OCI-LY3 (cell line): ENCODE measurements at regions not wholly inside any gene's neighbourhood (a gene's known extent, or its start where the extent isn't known, plus 50 kb on each side); places are given as distances from the start of the nearest gene placed in this dataset.

Experiments used
- H2AFZ ChIP-seq: fragments of 200-600, 300-600 bp; shearing (Covaris generic); 2 replicates; pipeline ENCODE4 v1.6.0; 2014; ENCODE audit warnings: antibody characterized with exemption, low read depth, low read length
- H3K27ac ChIP-seq: fragments of 200-600, 300-600 bp; sonication (generic); 2 replicates; pipeline ENCODE4 v1.5.1; 2014; ENCODE audit warnings: mild to moderate bottlenecking, low read length, moderate library complexity, mixed read lengths
- H3K27me3 ChIP-seq: fragments of 200-600, 300-600 bp; sonication (generic); 2 replicates; pipeline ENCODE4 v1.6.1; 2014; ENCODE audit warnings: low read depth, low read length, mixed read lengths
- H3K36me3 ChIP-seq: fragments of 200-600, 300-600 bp; sonication (generic); replicated peaks from 2 replicates; pipeline ENCODE3; 2014; ENCODE audit warnings: low read depth, low read length, mixed read lengths
- H3K4me1 ChIP-seq: fragments of 300-600, 200-600 bp; sonication (generic); 2 replicates; pipeline ENCODE4 v1.6.1; 2014; ENCODE audit warnings: low read length, mixed read lengths
- H3K4me2 ChIP-seq: fragments of 200-600, 300-600 bp; sonication (generic); 2 replicates; pipeline ENCODE4 v1.6.1; 2014; ENCODE audit warnings: low read length, mixed read lengths
- H3K4me3 ChIP-seq: fragments of 300-600, 200-600 bp; sonication (generic); 2 replicates; pipeline ENCODE4 v1.5.1; 2014; ENCODE audit warnings: antibody characterized with exemption, mild to moderate bottlenecking, low read length, moderate library complexity
- H3K79me2 ChIP-seq: fragments of 300-600, 200-600 bp; shearing (Covaris generic); 2 replicates; pipeline ENCODE4 v1.6.1; 2014; ENCODE audit warnings: mild to moderate bottlenecking, low read length, mixed read lengths
- H3K9ac ChIP-seq: fragments of 300-600, 200-600 bp; shearing (Covaris generic); 2 replicates; pipeline ENCODE4 v1.6.0; 2014; ENCODE audit warnings: mild to moderate bottlenecking, low read length, moderate library complexity
- H3K9me3 ChIP-seq: fragments of 200-600, 300-600 bp; shearing (Covaris generic); 2 replicates; pipeline ENCODE4 v1.6.1; 2014; ENCODE audit warnings: low read length, mixed read lengths; ENCODE audit not compliant: insufficient read depth
- H4K20me1 ChIP-seq: fragments of 200-600, 300-600 bp; sonication (generic); 2 replicates; pipeline ENCODE4 v1.6.1; 2016; ENCODE audit warnings: low read length, mixed read lengths; ENCODE audit not compliant: insufficient read depth
- CTCF ChIP-seq: fragments of 200-600, 300-600 bp; sonication (generic); IDR thresholded peaks from 2 replicates; pipeline ENCODE4 v1.5.1; 2014; ENCODE audit warnings: antibody characterized with exemption, low read length, low read depth
- EZH2phosphoT487 ChIP-seq: fragments of 200-600 bp; shearing (Covaris generic); IDR thresholded peaks from 2 replicates; pipeline ENCODE4 v1.6.1; 2018; ENCODE audit warnings: antibody characterized with exemption, mixed run types, low read depth

- H3K9me3 ChIP-seq: no peaks in the 10 kb centered on the region
- H2AFZ ChIP-seq: no peak overlapping the region
- TF ChIP-seq EZH2phosphoT487: no peak
- TF ChIP-seq CTCF: no peak
- no peak overlapping the region for H3K9ac ChIP-seq
- H4K20me1 ChIP-seq: no peaks in the 10 kb centered on the region
- H3K4me1 ChIP-seq: no peaks in the 10 kb centered on the region
- H3K4me2 ChIP-seq: no peak overlapping the region
- H3K4me3 ChIP-seq: no peak overlapping the region
- H3K79me2 ChIP-seq: no peaks in the 10 kb centered on the region
- peaks cover 72% of the 10 kb centered on the region for H3K27me3 ChIP-seq
- H3K36me3 ChIP-seq: no peaks in the 10 kb centered on the region
- no peak overlapping the region for H3K27ac ChIP-seq
Measured at GRCh38 chr1:208335371-208336136, 91.4 kb upstream of the PLXNA2 start.

GRCh38 chr1:208336137-208336518, 91.9 kb upstream of the PLXNA2 start:
- Histone ChIP-seq H4K20me1 (no peaks in the 10 kb centered on the region), H3K9ac (no peak overlapping the region), H3K4me1 (no peaks in the 10 kb centered on the region), H3K27ac (no peak overlapping the region), H3K4me3 (no peak overlapping the region), H3K4me2 (no peak overlapping the region), H3K9me3 (no peaks in the 10 kb centered on the region), H3K36me3 (no peaks in the 10 kb centered on the region), H3K79me2 (no peaks in the 10 kb centered on the region), H2AFZ (no peak overlapping the region), H3K27me3 (peaks cover 74% of the 10 kb centered on the region)
- TF ChIP-seq CTCF: no peak
- TF ChIP-seq EZH2phosphoT487: no peak

GRCh38 chr1:208339911-208340310, 95.7 kb upstream of the PLXNA2 start:
- Histone ChIP-seq H3K79me2 (no peaks in the 10 kb centered on the region), H3K4me2 (no peak overlapping the region), H2AFZ (no peak overlapping the region), H3K9ac (no peak overlapping the region), H3K9me3 (no peaks in the 10 kb centered on the region), H3K27ac (no peak overlapping the region), H3K4me3 (no peak overlapping the region), H3K27me3 (peaks cover 67% of the 10 kb centered on the region), H3K4me1 (no peaks in the 10 kb centered on the region), H4K20me1 (no peaks in the 10 kb centered on the region), H3K36me3 (no peaks in the 10 kb centered on the region)
- TF ChIP-seq EZH2phosphoT487: no peak
- no peak for TF ChIP-seq CTCF

GRCh38 chr1:208343226-208343625, 99.0 kb upstream of the PLXNA2 start:
- Histone ChIP-seq H4K20me1 (no peaks in the 10 kb centered on the region), H3K4me1 (no peaks in the 10 kb centered on the region), H3K9me3 (no peaks in the 10 kb centered on the region), H3K4me2 (no peak overlapping the region), H3K4me3 (no peak overlapping the region), H3K79me2 (no peaks in the 10 kb centered on the region), H3K27ac (no peak overlapping the region), H3K36me3 (no peaks in the 10 kb centered on the region), H3K27me3 (peaks cover 78% of the 10 kb centered on the region), H2AFZ (no peak overlapping the region), H3K9ac (no peak overlapping the region)
- TF ChIP-seq EZH2phosphoT487: no peak
- no peak for TF ChIP-seq CTCF
